Gastroesophageal sphincter (tissue), 3 donors: ENCODE measurements at regions not wholly inside any gene's neighbourhood (a gene's known extent, or its start where the extent isn't known, plus 50 kb on each side); places are given as distances from the start of the nearest gene placed in this dataset.

ENCODE experiments used
- POLR2AphosphoS5 ChIP-seq: sonication (generic); formaldehyde crosslinking; IDR thresholded peaks from one replicate; pipeline ENCODE4 v1.6.1; 2017; ENCODE audit warnings: antibody characterized with exemption
- TF ChIP-seq, protein P1 (sequence below), 4 experiments: fragments of 200-600 bp in 2 of 4; fragments of 450-650 bp in 2 of 4; sonication (generic) in 1 of 4; IDR thresholded peaks; one replicate each; pipeline ENCODE4 v1.5.1; 2017 to 2019; ENCODE audit warnings: antibody characterized with exemption in 4 of 4, mild to moderate bottlenecking in 2 of 4, moderate library complexity in 2 of 4

DNA sequence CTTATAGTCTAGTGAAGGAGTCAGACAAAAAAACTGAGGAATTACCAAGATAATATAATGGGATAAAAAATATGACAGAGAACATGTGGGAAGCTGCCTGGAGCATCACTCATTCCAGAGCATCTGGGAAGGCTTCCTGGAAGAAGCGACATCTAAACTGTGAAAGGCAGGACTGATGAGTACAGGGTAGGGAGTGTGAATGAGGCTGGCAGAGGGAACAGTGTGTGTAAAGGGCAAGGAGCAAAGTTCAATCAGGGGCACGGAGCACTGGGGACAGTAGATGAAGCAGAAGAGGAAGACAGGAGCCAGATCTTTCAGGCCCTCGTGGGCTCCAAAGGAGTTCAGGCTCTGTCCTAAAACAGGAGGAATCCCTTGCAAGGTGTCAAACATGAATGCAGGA lies 55.8 kb upstream of the PRDM11 start:
- no peak for TF ChIP-seq POLR2AphosphoS5
- TF ChIP-seq, protein P1, sequence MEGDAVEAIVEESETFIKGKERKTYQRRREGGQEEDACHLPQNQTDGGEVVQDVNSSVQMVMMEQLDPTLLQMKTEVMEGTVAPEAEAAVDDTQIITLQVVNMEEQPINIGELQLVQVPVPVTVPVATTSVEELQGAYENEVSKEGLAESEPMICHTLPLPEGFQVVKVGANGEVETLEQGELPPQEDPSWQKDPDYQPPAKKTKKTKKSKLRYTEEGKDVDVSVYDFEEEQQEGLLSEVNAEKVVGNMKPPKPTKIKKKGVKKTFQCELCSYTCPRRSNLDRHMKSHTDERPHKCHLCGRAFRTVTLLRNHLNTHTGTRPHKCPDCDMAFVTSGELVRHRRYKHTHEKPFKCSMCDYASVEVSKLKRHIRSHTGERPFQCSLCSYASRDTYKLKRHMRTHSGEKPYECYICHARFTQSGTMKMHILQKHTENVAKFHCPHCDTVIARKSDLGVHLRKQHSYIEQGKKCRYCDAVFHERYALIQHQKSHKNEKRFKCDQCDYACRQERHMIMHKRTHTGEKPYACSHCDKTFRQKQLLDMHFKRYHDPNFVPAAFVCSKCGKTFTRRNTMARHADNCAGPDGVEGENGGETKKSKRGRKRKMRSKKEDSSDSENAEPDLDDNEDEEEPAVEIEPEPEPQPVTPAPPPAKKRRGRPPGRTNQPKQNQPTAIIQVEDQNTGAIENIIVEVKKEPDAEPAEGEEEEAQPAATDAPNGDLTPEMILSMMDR (IDR thresholded peaks at IDR 0.05), result no peak
